HL-60/S4 treated with retinoic acid at 250 ng/mL for 4 days and 3 days (cell line): ENCODE measurements at regions not wholly inside any gene's neighbourhood (a gene's known extent, or its start where the extent isn't known, plus 50 kb on each side); places are given as distances from the start of the nearest gene placed in this dataset.

Source experiments
- in situ Hi-C: fragments of 300-500 bp; cut with MboI; formaldehyde crosslinking; loops from 2 replicates; pipeline ENCODE4 v1.7.0; 2022; ENCODE audit warnings: low sequenced_read_pairs

- in situ Hi-C loops: no loop called here
These were observed 366.2 kb downstream of the TNS1 start for GRCh38 chr2:217636578-217636977.

GRCh38 chr2:217634871-217635270, 367.9 kb downstream of the TNS1 start:
- in situ Hi-C loops: no loop called here

- in situ Hi-C loops: no loop called here
These were observed 370.8 kb downstream of the TNS1 start for GRCh38 chr2:217632043-217632442.

- in situ Hi-C loops: no loop called here
These were observed 371.7 kb downstream of the TNS1 start for GRCh38 chr2:217631115-217631514.

- in situ Hi-C loops: no loop called here
These were observed 373.4 kb downstream of the TNS1 start for GRCh38 chr2:217629347-217629746.

GRCh38 chr2:217628061-217628460, 374.7 kb downstream of the TNS1 start:
- in situ Hi-C loops: no loop called here

GRCh38 chr2:217626926-217627325, 375.9 kb downstream of the TNS1 start:
- in situ Hi-C loops: no loop called here

- in situ Hi-C loops: no loop called here
These were observed 377.1 kb downstream of the TNS1 start for GRCh38 chr2:217625557-217626169.

- in situ Hi-C loops: no loop called here
These were observed 379.4 kb downstream of the TNS1 start for GRCh38 chr2:217623281-217623912.

- in situ Hi-C loops: no loop called here
These were observed 380.4 kb downstream of the TNS1 start for GRCh38 chr2:217622205-217623060.

GRCh38 chr2:217621391-217621801, 381.4 kb downstream of the TNS1 start:
- in situ Hi-C loops: no loop called here

GRCh38 chr2:217618744-217619143, 384.1 kb downstream of the TNS1 start:
- in situ Hi-C loops: no loop called here

- in situ Hi-C loops: no loop called here
These were observed 385.2 kb downstream of the TNS1 start for GRCh38 chr2:217617616-217618022.

- in situ Hi-C loops: no loop called here
These were observed 385.9 kb downstream of the TNS1 start for GRCh38 chr2:217616936-217617335.

- in situ Hi-C loops: no loop called here
These were observed 387.6 kb downstream of the TNS1 start for GRCh38 chr2:217615171-217615570.

GRCh38 chr2:217614498-217614897, 388.3 kb downstream of the TNS1 start:
- in situ Hi-C loops: no loop called here

- in situ Hi-C loops: no loop called here
These were observed 388.7 kb downstream of the TNS1 start for GRCh38 chr2:217614096-217614495.

- in situ Hi-C loops: no loop called here
These were observed 389.9 kb downstream of the TNS1 start for GRCh38 chr2:217612920-217613319.

GRCh38 chr2:217612211-217612610, 390.6 kb downstream of the TNS1 start:
- in situ Hi-C loops: no loop called here

GRCh38 chr2:217611626-217612127, 391.1 kb downstream of the TNS1 start:
- in situ Hi-C loops: no loop called here

- in situ Hi-C loops: no loop called here
These were observed 391.7 kb downstream of the TNS1 start for GRCh38 chr2:217611056-217611455.

- in situ Hi-C loops: no loop called here
These were observed 392.4 kb downstream of the TNS1 start for GRCh38 chr2:217610401-217610814.
